ENCODE measurements at regions not wholly inside any gene's neighbourhood (a gene's known extent, or its start where the extent isn't known, plus 50 kb on each side); places are given as distances from the start of the nearest gene placed in this dataset.

- no peak for TF ChIP-seq CTCF (IDR thresholded peaks at IDR 0.05)
- TF ChIP-seq POLR2A (IDR thresholded peaks at IDR 0.05): no peak
These were observed 129.2 kb upstream of the SLCO1B1 start for GRCh38 chr12:21001778-21002177.
